Right lobe of liver (tissue), 4 donors: ENCODE measurements at regions not wholly inside any gene's neighbourhood (a gene's known extent, or its start where the extent isn't known, plus 50 kb on each side); places are given as distances from the start of the nearest gene placed in this dataset.

Source experiments
- POLR2A ChIP-seq: fragments of 450-650 bp; IDR thresholded peaks from one replicate; pipeline ENCODE4 v1.6.1; 2017; ENCODE audit warnings: antibody characterized with exemption, mild to moderate bottlenecking
- TF ChIP-seq, protein P1 (sequence below), 4 donors: fragments of 200-600 bp in 3 of 4; fragments of 450-650 bp in 1 of 4; IDR thresholded peaks; one replicate each; pipeline versions ENCODE4 v1.5.1 to v1.8.0; 2016 to 2022; ENCODE audit warnings: antibody characterized with exemption in 4 of 4, mild to moderate bottlenecking in 2 of 4
- donor health status: DM: no; HTN: no; CAD: no.
- donor health status: DM: no; HTN: no; CAD: no.
- donor health status: DM: no; HTN: yes; CAD: no.

DNA sequence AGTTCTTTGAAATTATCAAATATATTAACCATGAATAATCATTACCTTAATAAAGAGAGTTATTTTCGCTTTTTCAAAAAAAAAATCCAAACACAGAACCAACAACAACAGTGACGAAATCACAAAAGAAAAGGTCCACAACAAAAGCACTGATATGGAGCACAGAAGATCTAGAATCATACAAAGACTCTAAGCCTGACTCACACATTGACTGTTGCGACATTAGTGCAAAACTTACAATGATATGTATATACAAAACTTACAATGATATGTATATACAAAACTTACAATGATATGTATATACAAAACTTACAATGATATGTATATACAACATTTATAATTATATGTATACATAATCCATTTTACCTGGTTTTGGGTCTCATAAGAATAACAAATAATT lies 117.7 kb downstream of the USP22 start:
- TF ChIP-seq, protein P1, sequence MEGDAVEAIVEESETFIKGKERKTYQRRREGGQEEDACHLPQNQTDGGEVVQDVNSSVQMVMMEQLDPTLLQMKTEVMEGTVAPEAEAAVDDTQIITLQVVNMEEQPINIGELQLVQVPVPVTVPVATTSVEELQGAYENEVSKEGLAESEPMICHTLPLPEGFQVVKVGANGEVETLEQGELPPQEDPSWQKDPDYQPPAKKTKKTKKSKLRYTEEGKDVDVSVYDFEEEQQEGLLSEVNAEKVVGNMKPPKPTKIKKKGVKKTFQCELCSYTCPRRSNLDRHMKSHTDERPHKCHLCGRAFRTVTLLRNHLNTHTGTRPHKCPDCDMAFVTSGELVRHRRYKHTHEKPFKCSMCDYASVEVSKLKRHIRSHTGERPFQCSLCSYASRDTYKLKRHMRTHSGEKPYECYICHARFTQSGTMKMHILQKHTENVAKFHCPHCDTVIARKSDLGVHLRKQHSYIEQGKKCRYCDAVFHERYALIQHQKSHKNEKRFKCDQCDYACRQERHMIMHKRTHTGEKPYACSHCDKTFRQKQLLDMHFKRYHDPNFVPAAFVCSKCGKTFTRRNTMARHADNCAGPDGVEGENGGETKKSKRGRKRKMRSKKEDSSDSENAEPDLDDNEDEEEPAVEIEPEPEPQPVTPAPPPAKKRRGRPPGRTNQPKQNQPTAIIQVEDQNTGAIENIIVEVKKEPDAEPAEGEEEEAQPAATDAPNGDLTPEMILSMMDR (IDR thresholded peaks at IDR 0.05): no peak
- TF ChIP-seq POLR2A: no peak
